GM10248 (cell line): ENCODE measurements at regions not wholly inside any gene's neighbourhood (a gene's known extent, or its start where the extent isn't known, plus 50 kb on each side); places are given as distances from the start of the nearest gene placed in this dataset.
"Not testable (repeated sequence)": the region's sequence is repeated elsewhere in the genome, so short reads cannot be mapped to it uniquely, and the experiment has no call there.

ENCODE experiments used
- CTCF ChIA-PET: fragments of 300-600 bp; sonication (Branson Sonifier 250); formaldehyde crosslinking; extraction: SDS; loops from one replicate; lab custom pipeline; 2021; ENCODE audit warnings: antibody characterized with exemption; lab: Yijun Ruan, JAX
- POLR2A ChIA-PET: fragments of 350-650 bp; sonication (Branson Sonifier 250); formaldehyde crosslinking; extraction: SDS; loops from one replicate; lab custom pipeline; 2020; ENCODE audit warnings: antibody characterized with exemption; lab: Yijun Ruan, JAX
- DNase-seq: peaks from one replicate; pipeline ENCODE4 v3.0.0; 2012; ENCODE audit errors: extremely low spot score
- TF ChIP-seq, protein P1 (sequence below): IDR thresholded peaks from 2 replicates; pipeline ENCODE4 v1.5.1; 2012; ENCODE audit warnings: mild to moderate bottlenecking, low read depth; ENCODE audit errors: extremely low read depth, missing control alignments, control extremely low read depth

GRCh38 chrX:68978255-68978654 lies 149.4 kb downstream of the EFNB1 start:
- ChIA-PET CTCF (no interaction called here), POLR2A (no interaction called here)
- TF ChIP-seq, protein P1, sequence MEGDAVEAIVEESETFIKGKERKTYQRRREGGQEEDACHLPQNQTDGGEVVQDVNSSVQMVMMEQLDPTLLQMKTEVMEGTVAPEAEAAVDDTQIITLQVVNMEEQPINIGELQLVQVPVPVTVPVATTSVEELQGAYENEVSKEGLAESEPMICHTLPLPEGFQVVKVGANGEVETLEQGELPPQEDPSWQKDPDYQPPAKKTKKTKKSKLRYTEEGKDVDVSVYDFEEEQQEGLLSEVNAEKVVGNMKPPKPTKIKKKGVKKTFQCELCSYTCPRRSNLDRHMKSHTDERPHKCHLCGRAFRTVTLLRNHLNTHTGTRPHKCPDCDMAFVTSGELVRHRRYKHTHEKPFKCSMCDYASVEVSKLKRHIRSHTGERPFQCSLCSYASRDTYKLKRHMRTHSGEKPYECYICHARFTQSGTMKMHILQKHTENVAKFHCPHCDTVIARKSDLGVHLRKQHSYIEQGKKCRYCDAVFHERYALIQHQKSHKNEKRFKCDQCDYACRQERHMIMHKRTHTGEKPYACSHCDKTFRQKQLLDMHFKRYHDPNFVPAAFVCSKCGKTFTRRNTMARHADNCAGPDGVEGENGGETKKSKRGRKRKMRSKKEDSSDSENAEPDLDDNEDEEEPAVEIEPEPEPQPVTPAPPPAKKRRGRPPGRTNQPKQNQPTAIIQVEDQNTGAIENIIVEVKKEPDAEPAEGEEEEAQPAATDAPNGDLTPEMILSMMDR, result no peak
- DNase-seq, result no peak

DNA sequence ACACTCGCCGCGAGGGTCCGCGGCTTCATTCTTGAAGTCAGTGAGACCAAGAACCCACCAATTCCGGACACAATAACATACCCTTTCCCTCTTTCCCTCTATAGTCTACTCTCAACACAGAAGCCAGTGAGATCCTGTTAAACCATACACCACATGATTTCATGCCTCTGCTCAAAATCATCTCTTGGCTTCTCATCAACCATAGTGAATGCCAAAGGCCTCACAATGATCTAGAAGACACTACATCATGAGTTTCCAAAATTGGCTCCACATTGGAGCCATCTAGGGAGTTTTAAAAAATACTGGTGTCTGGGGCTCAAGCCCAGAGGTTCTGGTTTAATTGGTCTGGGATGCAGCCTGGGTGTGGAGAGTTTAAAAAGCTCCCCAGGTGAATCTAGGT lies 124.5 kb downstream of the EFNB1 start:
- TF ChIP-seq, protein P1, result no peak
- no peak for DNase-seq
- ChIA-PET POLR2A (no interaction called here), CTCF (no interaction called here)

DNA sequence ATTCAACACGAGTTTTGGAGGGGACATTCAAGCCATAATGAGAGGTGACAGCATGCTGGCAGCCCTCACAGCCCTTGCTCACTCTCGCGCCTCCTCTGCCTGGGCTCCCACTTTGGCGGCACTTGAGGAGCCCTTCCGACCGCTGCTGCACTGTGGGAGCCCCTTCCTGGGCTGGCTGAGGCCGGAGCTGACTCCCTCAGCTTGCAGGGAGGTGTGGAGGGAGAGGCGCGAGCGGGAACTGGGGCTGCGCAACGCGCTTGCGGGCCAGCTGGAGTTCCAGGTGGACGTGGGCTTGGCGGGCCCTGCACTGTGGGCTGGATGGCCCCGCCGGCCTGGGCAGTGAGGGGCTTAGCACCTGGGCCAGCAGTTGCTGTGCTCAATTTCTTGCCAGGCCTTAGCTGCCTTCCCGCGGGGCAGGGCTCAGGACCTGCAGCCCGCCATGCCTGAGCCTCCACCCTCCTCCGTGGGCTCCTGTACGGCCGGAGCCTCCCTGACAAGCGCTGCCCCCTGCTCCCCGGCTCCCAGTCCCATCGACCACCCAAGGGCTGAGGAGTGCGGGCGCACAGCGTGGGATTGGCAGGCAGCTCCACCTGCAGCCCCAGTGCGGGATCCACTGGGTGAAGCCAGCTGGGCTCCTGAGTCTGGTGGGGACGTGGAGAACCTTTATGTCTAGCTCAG lies 123.3 kb downstream of the EFNB1 start:
- CTCF ChIA-PET, POLR2A ChIA-PET: not testable (repeated sequence)

DNA sequence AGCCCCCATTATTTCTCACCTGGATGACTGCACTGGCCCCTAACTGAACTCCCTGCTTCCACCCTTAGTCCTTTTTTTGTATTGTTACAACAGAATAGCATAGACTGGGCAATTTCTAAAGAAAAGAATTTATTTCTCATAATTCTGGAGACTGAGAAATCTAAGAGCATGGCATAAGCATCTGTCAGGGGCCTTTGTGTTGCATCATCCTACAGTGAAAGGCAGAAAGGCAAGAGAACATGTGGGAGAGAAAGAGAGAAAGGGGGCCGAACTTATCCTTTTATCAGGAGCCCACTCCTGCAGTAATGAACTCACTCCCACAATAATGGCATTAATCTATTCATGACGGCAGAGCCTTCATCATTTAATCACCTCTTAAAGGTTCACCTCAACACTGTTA lies 122.1 kb downstream of the EFNB1 start:
- POLR2A ChIA-PET, result no interaction called here
- TF ChIP-seq, protein P1, result no peak
- CTCF ChIA-PET, result no interaction called here
- no peak for DNase-seq

More for the DNA sequence above, 123.3 kb downstream of the EFNB1 start:
- not testable (repeated sequence) for DNase-seq

DNA sequence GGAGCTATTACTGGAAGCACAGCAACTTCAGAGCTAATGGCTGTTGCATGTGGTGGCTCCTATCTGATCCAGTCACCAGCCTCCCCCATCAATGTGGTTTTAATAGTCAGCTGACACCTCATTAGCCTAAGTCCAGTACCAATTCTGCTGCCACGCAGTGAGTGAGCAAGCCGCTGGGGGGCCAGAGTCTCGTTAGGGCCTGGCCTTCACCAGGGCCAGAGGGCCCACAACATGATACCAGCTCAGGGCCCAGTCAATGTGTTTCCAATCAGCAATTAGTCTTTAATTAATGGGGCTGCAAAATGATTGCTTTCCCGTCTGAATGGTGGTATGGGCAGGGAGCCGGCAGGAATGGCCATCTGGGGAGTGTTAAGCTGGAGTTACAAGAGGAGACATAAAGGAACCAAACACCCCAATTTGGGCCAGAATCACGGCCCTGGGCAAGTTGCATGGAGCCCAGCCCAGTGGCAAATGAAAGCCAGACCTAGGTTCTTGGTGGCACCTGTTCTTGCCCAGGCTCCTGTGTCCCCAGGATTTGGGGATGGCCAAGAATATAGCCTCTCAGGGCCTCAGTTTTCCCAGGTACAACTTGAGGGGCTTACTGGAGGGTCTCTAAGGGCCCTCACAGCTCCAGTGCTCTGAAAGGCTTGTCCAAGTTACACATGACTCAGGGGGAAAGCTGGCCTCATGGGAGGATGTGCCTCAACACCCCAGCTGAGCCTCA lies 119.2 kb downstream of the EFNB1 start:
- TF ChIP-seq, protein P1, result no peak
- POLR2A ChIA-PET, result no interaction called here
- CTCF ChIA-PET, result no interaction called here

GRCh38 chrX:68945603-68946228 lies 116.9 kb downstream of the EFNB1 start:
- TF ChIP-seq, protein P1, result no peak
- POLR2A ChIA-PET, result no interaction called here
- CTCF ChIA-PET, result no interaction called here
- peak; percentile 3 for DNase-seq

More for the DNA sequence above, 119.2 kb downstream of the EFNB1 start:
- peak; percentile 2 for DNase-seq
